22Rv1 (cell line): ENCODE measurements at regions not wholly inside any gene's neighbourhood (a gene's known extent, or its start where the extent isn't known, plus 50 kb on each side); places are given as distances from the start of the nearest gene placed in this dataset.

Source experiments
- H3K27ac ChIP-seq: fragments of 450-650 bp; 2 replicates; pipeline ENCODE4 v1.5.1; 2017
- CTCF ChIP-seq: fragments of 450-650 bp; IDR thresholded peaks from 2 replicates; pipeline ENCODE4 v1.5.1; 2017; ENCODE audit warnings: mild to moderate bottlenecking
- ZFX ChIP-seq: fragments of 450-650 bp; IDR thresholded peaks from 2 replicates; pipeline ENCODE4 v1.6.1; 2017; ENCODE audit warnings: antibody characterized with exemption, borderline replicate concordance

DNA sequence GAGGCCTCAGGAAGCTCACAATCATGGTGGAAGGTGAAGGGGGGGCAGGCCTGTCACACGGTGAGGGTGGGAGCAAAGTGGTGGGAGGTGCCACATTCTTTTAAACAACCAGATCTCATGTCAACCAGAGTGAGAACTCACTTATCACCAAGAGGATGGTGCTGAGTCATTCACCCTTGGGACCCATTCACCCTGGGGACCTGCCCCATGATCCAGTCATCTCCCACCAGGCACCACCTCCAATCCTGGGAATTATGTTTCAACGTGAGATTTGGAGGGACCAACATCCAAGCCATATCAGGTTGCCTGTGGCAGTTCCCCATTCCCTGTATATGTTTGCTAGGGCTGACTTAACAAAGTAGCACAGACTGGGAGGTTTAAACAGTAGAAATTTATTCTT, 318.4 kb upstream of the CLNK start:
- TF ChIP-seq CTCF (no peak), ZFX (no peak)
- H3K27ac ChIP-seq = no peak overlapping the region

DNA sequence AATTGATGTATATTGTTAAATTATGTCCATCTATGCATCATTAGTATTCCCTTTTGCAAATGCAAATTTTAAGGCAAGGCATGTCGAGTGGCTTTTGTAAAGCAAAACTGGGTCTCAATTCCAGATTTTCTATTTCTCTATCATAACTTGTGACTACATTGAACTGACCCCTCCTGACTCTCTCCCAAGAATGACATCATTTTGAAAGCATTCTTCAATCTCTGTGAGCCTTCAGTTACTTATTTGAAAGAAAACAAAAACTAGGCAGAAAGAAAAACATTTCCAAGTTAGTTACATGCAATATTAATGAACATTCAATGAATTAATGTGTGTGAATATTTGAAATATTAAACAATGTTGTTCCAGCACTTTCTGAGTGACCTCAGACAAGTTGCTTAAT, 314.3 kb upstream of the CLNK start:
- H3K27ac ChIP-seq = no peak overlapping the region
- no peak for TF ChIP-seq CTCF
- no peak for TF ChIP-seq ZFX

DNA sequence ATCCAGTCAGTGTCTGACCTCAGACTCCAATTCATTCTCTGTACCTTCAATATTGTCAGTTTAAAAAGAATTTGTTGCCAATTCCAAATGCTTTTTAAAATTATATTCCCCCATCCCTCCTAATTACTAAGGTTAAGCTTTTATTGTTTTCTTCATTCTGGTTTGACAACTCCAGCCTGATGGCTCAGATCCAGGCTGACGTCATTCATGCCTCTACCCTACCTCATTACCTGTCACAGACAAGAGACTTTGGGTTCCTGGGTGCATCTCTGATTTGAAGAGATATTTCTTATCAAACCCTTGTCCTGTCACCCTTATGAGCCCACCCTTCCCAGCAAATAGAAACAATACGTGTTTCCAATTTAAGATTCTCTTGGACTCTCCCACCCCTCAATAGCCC, 300.2 kb upstream of the CLNK start:
- H3K27ac ChIP-seq = no peak overlapping the region

DNA sequence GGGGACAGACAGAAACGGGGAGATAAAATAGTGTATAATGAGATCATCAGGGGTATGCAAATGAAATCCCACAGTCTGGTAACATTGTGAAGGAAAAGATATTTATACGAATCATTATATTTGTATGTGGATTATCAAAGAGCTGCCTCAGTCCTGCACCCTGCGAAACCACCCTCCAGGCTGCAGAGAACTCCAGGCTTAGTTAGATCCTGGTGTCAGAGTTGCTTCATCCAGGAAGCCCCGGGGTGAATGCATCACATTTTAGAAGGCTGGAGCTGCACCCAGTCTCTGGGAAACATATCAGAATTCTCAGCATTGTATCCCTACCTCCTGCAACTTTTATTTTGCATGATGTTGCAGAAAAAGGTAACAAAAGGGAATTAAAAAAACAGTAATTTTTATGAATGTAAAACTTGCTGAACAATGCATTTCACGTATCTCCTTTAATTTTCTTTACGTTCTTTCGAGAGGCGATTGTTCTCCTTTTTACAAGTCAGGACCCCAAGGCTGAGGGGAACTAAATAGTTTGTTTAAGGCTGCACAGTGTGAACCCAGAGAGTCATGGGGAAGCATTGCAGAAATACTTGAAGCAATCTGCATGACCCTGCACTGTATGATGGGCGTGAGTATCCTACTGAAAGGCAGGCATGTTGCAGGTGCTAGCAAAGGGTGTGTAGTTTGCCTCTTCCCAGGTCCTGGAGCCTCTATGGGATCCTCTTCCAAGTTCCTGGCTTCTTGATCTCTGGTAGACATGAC, 299.5 kb upstream of the CLNK start:
- H3K27ac ChIP-seq = no peak overlapping the region

More for the DNA sequence above, 300.2 kb upstream of the CLNK start:
- TF ChIP-seq CTCF (no peak), ZFX (no peak)

DNA sequence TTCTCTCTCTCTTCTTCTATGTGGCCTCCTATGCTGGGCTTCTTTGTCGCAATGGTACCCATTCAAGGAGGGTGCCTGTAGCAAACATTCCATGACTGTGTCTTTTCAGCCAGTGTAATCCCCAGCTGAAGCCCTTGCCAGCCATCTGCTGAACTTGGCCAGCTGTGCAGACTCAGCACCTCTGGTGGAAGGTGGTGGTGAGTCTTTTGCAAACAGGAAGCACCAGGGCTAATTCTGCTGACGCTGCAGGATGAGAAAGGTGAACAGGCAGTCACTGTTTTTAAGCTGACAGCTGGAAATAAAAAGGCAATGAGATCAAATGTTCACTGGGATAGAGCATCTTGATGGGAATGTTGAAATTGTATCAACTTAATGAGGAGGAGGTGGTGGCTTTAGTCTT, 298.7 kb upstream of the CLNK start:
- H3K27ac ChIP-seq = no peak overlapping the region
- TF ChIP-seq ZFX (no peak), CTCF (no peak)

More for the DNA sequence above, 299.5 kb upstream of the CLNK start:
- no peak for TF ChIP-seq ZFX
- TF ChIP-seq CTCF = no peak

- no peak overlapping the region for H3K27ac ChIP-seq
- TF ChIP-seq ZFX (no peak), CTCF (no peak)
These were observed 297.7 kb upstream of the CLNK start for GRCh38 chr4:10982305-10982704.

- no peak for TF ChIP-seq ZFX
- TF ChIP-seq CTCF = no peak
These were observed 297.0 kb upstream of the CLNK start for GRCh38 chr4:10981576-10981975.

More at GRCh38 chr4:10981576-10981975, 297.0 kb upstream of the CLNK start:
- H3K27ac ChIP-seq = no peak overlapping the region
